ENCODE measurements at regions not wholly inside any gene's neighbourhood (a gene's known extent, or its start where the extent isn't known, plus 50 kb on each side); places are given as distances from the start of the nearest gene placed in this dataset.

DNA sequence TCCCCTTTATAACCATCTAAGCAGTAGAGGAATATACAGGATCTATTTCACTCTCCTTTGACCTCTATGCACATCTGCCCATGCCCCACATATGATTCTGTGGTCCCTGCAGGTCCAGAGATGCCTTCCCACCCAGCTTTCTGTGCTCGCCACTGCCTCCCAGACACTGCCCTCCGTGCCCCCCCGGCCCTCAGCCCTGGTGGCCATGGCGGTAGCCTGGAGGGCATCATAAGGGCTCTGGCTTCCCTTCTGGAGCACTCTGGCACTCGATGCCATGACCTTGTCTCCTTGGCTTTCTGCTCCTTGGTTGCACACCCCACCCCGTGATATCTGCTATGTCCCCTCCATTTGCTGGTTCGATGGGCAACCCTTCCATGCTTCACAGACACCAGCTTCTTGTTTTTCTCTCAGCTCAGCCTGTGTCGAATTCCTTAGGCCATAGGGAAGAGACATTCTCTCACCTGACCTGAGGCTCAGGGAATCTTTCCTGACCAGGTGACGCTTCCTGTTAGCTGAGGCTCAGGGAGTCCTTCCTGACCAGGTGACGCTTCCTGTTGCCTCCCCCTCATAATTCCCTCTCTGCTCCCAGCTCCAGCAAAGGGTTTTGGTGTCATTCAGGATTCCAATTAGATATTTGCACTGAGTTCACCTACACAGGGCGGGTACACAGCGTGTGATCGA lies 100.4 kb upstream of the GLI3 start:
- Histone ChIP-seq H2AK5ac (ENCODE audit: insufficient read length, low read length) (no peak overlapping the region), H3K9ac (ENCODE audit: extremely low read depth, insufficient read length, low read length) (no peak overlapping the region), H3K9me3 (ENCODE audit: control insufficient read depth, low read depth, low read length) (no peaks in the 10 kb centered on the region), H4K20me1 (ENCODE audit: control insufficient read depth, insufficient read depth, insufficient read length) (no peaks in the 10 kb centered on the region), H3K14ac (ENCODE audit: insufficient read depth, low read length) (no peak overlapping the region), H3K23me2 (ENCODE audit: insufficient read length, low read depth, low read length, poor library complexity, severe bottlenecking) (no peaks in the 10 kb centered on the region), H4K5ac (ENCODE audit: insufficient read length, low read depth, low read length) (no peak overlapping the region), H3K4ac (ENCODE audit: low read depth, low read length) (no peak overlapping the region), H3K27me3 (ENCODE audit: insufficient read depth, low read length) (no peaks in the 10 kb centered on the region), H2BK12ac (ENCODE audit: insufficient read length, low read depth, low read length) (no peak overlapping the region), H3K27ac (ENCODE audit: insufficient read length, low read depth, low read length) (no peak overlapping the region), H2BK15ac (ENCODE audit: low read depth, low read length) (no peak overlapping the region), H4K8ac (replicated peaks; ENCODE audit: insufficient read length, low read depth, low read length) (no peak overlapping the region), H2BK120ac (ENCODE audit: low read depth, low read length, poor library complexity, severe bottlenecking) (no peak overlapping the region), H2BK5ac (ENCODE audit: insufficient read length, low read length) (no peak overlapping the region), H3K18ac (ENCODE audit: insufficient read length, low read depth, low read length) (no peak overlapping the region), H3K4me1 (ENCODE audit: insufficient read depth, low read length) (peaks cover 3% of the 10 kb centered on the region; the same call in 1 of the 2 replicates), H3T11ph (ENCODE audit: low read length) (no peak overlapping the region), H3K56ac (ENCODE audit: insufficient read length, low read depth, low read length) (no peak overlapping the region), H3K79me1 (ENCODE audit: insufficient read depth, low read depth, low read length, poor library complexity, severe bottlenecking) (no peaks in the 10 kb centered on the region), H2AFZ (ENCODE audit: low read length) (no peak overlapping the region), H3K23ac (ENCODE audit: insufficient read length, low read depth, low read length) (no peak overlapping the region), H4K91ac (ENCODE audit: insufficient read length, low read depth, low read length) (no peak overlapping the region), H3K4me2 (ENCODE audit: insufficient read depth, insufficient read length, low read length) (no peak overlapping the region), H2BK20ac (ENCODE audit: low read depth, low read length, poor library complexity, severe bottlenecking) (no peak overlapping the region), H3K79me2 (ENCODE audit: insufficient read depth, low read length) (no peaks in the 10 kb centered on the region)
- Mint-ChIP-seq H3K36me3 (ENCODE audit: insufficient read depth in 1 of 3, low read depth in 3 of 3) (peaks cover 0 to 6% (median 0%) of the 10 kb centered on the region in 3 experiments; a peak in 4 of 7 replicates), H3K4me1 (peaks cover 13 to 18% of the 10 kb centered on the region in 2 experiments), H3K27ac (peak overlapping the region in 1 of 3 experiments; percentile 84; a peak in 2 of 7 replicates), H3K27me3 (ENCODE audit: low read depth) (no peaks in the 10 kb centered on the region), H3K4me3 (no peak overlapping the region), H3K9me3 (peaks cover 7 to 10% of the 10 kb centered on the region in 2 experiments)
- TF ChIP-seq, protein P1, sequence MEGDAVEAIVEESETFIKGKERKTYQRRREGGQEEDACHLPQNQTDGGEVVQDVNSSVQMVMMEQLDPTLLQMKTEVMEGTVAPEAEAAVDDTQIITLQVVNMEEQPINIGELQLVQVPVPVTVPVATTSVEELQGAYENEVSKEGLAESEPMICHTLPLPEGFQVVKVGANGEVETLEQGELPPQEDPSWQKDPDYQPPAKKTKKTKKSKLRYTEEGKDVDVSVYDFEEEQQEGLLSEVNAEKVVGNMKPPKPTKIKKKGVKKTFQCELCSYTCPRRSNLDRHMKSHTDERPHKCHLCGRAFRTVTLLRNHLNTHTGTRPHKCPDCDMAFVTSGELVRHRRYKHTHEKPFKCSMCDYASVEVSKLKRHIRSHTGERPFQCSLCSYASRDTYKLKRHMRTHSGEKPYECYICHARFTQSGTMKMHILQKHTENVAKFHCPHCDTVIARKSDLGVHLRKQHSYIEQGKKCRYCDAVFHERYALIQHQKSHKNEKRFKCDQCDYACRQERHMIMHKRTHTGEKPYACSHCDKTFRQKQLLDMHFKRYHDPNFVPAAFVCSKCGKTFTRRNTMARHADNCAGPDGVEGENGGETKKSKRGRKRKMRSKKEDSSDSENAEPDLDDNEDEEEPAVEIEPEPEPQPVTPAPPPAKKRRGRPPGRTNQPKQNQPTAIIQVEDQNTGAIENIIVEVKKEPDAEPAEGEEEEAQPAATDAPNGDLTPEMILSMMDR (conservative IDR thresholded peaks at IDR 0.05) = no peak
- no peak for DNase-seq
- WGBS (ENCODE audit: extremely low coverage, insufficient read length, low lambda C conversion rate) = no CpG with 5 or more reads among the region's 13 CpGs
